HT1080 (cell line): ENCODE measurements at regions not wholly inside any gene's neighbourhood (a gene's known extent, or its start where the extent isn't known, plus 50 kb on each side); places are given as distances from the start of the nearest gene placed in this dataset.
"Not testable (repeated sequence)": the region's sequence is repeated elsewhere in the genome, so short reads cannot be mapped to it uniquely, and the experiment has no call there.

Experiments
- DNase-seq: peaks from one replicate; pipeline ENCODE4 v3.0.0-alpha.2; 2015; ENCODE audit warnings: low read depth

DNA sequence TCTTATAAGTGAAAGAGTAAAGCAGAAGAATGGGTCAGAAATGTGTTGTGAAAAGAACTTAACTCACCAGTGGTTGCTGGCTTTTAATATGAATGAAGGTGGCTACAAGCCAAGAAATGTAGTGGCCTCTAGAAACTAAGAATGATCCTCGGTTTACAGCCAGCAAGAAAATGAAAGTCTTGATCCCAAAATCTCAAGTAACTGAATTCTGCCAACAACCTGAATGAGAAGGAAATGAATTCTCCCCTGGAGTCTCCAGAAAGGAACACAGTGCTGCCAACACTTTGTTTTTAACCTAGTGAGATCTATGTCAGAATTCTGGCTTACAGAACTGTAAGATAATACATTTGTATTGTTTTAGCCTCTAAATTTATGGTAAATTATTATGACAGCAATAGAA, 193.0 kb downstream of the FZD1 start:
- DNase-seq = no peak

DNA sequence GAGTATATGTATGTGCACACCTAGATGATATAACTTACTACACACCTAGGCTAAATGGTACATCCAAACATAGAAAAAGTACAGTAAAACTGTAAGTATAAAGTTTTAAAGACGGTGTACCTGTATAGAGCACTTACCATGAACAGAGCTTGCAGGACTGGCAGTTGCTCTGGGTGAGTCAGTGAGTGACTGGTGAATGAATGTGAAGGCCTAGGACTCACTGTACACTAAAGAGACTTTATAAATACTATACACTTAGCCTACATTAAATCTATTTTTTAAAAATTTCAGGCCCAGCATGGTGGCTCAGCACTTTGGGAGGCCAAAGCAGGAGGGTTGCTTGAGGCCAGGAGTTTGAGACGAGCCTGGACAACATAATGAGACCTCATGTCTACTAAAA, 195.3 kb downstream of the FZD1 start:
- DNase-seq = peak; percentile 11

- no peak for DNase-seq
Observed at GRCh38 chr7:91462316-91462715, 198.1 kb downstream of the FZD1 start.

DNA sequence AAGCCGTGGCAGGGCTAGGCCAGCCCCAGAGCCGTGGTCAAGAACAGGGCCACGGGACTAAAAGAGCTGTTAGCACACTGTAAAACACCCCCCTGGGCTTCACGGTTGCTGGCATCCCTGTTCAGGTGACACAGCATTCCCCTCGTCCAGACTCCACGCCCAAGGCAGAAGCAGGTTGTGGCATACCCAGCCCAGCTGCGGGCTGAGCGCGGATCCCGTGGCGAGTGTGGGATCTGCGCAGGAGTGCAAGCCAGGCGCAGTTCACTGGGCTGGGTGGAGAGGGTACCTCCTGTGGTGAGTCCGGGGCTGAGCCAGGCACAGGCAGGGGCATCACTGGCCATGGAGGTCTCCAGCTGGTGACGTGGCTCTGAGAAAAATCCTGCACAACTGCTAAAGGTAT, 199.1 kb downstream of the FZD1 start:
- DNase-seq = no peak

- DNase-seq = no peak
Observed at GRCh38 chr7:91465595-91466061, 201.4 kb downstream of the FZD1 start.

DNA sequence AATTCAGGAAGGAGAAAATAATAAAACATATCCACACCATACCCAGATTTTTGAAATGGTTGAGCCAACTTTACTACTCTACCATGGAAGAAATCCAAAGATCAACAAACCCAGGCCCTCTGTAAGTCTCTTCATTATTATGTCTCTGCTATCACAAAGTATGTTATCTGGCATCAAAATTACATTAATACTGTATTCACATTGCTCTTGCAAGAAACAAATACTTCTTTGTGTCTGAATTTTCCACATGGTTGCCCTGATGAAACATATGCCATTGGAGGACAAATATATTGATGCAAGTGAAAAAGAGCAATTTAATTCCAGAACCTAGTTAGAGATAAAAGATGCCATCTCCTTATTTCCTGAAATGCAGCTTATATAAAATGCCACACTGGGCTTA, 204.0 kb downstream of the FZD1 start:
- DNase-seq = no peak

GRCh38 chr7:91473619-91474018, 209.4 kb downstream of the FZD1 start:
- DNase-seq = no peak

- no peak for DNase-seq
Observed at GRCh38 chr7:91474074-91474473, 209.8 kb downstream of the FZD1 start.

DNA sequence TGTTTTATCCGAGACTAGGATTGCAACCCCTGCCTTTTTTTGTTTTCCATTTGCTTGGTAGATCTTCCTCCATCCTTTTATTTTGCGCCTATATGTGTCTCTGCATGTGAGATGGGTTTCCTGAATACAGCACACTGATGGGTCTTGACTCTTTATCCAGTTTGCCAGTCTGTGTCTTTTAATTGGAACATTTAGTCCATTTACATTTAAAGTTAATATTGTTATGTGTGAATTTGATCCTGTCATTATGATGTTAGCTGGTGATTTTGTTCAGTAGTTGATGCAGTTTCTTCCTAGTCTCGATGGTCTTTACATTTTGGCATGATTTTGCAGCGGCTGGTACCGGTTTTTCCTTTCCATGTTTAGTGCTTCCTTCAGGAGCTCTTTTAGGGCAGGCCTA, 216.2 kb downstream of the FZD1 start:
- DNase-seq = not testable (repeated sequence)

- no peak for DNase-seq
Observed at GRCh38 chr7:91491868-91492267, 227.6 kb downstream of the FZD1 start.

DNA sequence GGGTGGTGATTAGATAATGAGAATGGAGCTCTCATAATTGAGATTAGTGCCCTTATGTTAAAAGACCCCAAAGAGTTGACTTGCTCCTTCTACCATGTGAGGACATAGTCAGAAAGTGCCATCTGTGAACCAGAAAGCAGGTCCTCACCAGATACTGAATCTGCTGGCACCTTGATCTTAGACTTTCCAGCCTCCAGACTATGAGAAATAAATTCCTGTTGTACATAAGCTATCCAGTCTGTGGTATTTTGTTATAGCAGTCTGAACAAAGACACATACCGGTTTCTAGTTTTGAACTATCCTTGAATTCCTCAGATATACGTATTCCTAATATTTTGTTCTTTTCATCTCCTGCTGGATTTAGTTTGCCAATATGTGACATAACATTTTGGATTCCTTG, 228.1 kb downstream of the FZD1 start:
- no peak for DNase-seq

DNA sequence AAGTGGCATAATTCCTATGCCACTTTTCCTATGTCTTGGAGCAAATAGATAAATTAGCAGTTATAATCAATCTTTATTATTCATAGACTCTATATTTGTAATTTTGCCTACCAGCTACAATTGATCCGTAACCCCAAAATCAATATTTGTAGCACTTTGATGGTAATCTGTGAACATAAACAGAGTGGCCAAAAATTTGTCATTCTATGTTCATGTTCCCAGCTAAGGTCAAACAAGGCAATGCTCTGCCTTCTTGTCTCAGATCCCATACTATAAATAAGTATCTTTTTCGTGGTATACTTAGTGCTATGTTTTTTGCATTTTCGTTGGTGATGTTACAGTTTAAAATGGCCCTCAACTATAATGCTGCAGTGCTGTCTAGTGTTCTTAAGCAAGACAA, 228.5 kb downstream of the FZD1 start:
- no peak for DNase-seq

DNA sequence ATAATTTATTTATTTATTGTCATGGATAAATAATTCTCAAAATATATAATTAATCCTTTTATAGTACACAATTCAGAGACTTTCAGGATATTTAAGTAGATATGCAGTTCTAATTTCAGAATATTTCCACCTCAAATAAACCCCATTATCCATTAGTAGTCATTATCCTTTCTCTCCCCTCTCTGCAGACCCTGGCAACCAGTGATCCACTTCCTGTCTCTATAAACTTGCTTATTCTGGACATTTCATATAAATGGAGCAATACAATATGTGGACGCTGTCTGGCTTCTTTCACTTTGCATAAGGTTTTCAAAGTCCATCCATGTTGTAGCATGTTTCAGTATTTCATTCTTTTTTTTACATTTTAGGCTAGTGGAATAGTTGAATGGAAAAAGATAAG, 230.2 kb downstream of the FZD1 start:
- no peak for DNase-seq

- no peak for DNase-seq
Observed at GRCh38 chr7:91496251-91496820, 232.1 kb downstream of the FZD1 start.

DNA sequence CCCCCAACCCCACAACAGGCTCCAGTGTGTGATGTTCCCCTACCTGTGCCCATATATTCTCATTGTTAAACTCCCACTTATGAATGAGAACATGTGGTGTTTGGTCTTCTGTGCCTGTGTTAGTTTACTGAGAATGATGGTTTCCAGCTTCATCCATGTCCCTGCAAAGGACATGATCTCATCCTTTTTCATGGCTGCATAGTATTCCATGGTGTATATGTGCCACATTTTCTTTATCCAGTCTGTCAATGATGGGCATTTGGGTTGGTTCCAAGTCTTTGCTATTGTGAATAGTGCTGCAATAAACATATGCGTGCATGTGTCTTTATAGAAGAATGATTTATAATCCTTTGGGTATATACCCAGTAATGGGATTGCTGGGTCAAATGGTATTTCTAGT, 233.0 kb downstream of the FZD1 start:
- DNase-seq = not testable (repeated sequence)

- no peak for DNase-seq
Observed at GRCh38 chr7:91503934-91504555, 239.8 kb downstream of the FZD1 start.

DNA sequence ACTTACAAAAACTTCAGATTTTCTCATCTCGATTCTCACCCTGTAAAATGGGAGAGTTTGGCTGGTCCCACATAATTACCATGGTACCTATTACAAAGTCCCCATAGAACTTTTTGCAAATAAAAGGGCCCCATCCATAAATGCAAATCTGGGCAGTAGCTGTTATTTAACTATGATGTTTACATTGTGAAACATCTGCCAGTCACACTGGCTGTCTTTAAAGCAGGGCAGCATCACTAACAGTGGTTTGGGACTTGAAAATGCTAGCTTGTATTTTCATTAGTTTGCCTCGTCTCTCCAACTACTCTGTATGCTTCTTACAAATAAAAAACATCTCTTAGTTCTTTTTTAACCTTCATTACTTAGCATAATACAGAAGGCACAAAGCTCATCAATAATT, 240.7 kb downstream of the FZD1 start:
- no peak for DNase-seq

DNA sequence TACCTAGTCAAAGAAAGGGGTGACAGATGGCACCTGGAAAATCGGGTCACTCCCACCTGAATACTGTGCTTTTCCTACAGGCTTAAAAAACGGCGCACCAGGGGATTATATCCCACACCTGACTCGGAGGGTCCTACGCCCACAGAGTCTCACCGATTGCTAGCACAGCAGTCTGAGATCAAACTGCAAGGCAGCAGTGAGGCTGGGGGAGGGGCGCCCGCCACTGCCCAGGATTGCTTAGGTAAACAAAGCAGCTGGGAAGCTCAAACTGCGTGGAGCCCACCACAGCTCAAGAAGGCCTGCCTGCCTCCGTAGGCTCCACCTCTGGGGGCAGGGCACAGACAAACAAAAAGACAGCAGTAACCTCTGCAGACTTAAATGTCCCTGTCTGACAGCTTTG, 242.7 kb downstream of the FZD1 start:
- not testable (repeated sequence) for DNase-seq

DNA sequence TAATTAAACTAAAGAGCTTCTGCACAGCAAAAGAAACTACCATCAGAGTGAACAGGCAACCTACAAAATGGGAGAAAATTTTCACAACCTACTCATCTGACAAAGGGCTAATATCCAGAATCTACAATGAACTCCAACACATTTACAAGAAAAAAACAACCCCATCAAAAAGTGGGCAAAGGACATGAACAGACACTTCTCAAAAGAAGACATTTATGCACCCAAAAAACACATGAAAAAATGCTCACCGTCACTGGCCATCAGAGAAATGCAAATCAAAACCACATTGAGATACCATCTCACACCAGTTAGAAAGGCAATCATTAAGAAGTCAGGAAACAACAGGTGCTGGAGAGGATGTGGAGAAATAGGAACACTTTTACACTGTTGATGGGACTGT, 247.6 kb downstream of the FZD1 start:
- DNase-seq = not testable (repeated sequence)

DNA sequence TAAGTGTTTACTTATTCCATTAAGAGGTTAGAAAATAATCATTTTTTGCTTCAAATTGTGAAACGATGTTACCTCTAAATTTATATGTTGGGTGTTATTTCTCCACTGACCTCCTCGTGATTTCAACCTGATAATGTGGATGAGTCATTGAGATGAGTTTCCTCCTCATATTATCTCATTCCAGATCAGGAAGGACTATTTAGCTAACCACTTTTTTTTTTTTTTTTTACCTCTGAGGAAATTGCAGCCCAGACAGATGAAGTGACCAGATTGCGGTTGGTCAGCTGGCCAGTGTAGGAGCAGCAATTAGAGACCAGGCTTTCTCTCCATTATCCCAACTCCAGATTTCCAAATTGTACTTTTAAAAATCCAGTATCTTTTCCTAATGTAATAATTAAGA, 248.7 kb downstream of the FZD1 start:
- peak; percentile 57 for DNase-seq

DNA sequence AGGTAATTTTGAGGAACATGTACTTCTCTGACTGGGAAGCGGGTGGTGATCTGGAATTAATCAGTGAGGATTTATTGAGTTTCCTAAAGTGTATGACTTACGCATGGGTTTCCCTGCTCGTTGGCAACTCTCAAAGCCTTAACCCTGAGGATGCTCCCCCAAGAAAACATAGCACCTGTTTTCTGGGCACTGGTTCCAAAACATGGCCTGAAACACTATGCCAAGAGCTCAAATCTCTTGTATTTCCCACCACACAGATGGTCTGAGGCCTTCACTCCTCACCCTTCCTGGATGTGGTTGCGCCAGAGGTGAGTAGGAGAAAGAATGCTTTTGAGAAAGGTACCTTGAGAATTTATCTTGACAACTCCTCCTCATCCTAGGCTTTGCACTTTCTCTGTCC, 250.4 kb downstream of the FZD1 start:
- no peak for DNase-seq

- no peak for DNase-seq
Observed at GRCh38 chr7:91515961-91516360, 251.7 kb downstream of the FZD1 start.

GRCh38 chr7:91517201-91517785, 253.1 kb downstream of the FZD1 start:
- no peak for DNase-seq
